Inflammatory macrophage treated with lipopolysaccharide for 1 hour (primary cell): ENCODE measurements at regions not wholly inside any gene's neighbourhood (a gene's known extent, or its start where the extent isn't known, plus 50 kb on each side); places are given as distances from the start of the nearest gene placed in this dataset.
A peak's percentile ranks its signal among the peaks of the same experiment; 100 is the strongest.
"Not testable (repeated sequence)": the region's sequence is repeated elsewhere in the genome, so short reads cannot be mapped to it uniquely, and the experiment has no call there.

Experiments
- DNase-seq, 2 donors: peaks; one replicate each; pipeline ENCODE4 v3.0.0-alpha.2; 2020 to 2022

- DNase-seq, result no peak
Measured at GRCh38 chr1:234897390-234897749, 231.3 kb downstream of the TOMM20 start.

DNA sequence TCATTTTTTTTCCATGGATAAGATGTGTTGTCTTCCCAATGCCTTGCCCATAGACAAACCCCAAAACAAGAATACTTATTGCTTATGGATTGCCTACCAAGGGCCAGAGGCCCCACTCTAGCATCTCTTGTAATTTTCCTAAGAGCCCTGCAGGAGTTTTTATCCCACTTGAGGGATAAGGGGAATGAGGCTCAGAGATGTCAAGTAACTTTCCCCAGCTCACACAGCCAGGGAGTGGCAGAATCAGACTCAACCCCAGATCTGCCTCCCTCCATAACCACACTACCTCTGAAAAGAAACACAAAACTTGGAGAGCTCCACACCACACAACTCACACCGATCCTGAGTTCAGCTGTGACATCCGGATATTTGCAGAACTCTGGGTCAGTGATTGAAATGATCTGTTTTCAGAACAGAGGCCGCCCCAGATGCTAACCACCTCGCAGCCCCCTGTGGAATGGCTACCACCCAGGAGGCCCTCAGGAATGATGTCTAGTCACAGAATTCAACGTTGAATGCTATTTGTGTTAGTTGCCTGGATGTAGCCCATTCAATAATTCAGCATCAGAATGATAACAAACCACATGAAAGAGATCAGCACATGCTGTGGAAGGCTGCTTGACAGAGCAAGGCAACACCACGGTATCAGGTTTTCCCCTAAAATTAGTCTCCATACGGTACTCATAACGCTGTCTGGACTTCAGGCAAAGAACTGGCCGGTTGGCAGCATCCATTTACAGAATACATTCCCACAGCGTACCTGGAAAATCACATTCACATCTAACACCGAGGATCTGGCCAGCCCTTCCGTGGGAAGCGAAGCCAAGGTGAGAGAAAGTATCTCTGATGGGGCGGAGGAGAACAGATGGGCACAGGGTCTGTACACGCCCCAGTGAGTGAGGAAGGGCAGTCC lies 231.9 kb downstream of the TOMM20 start:
- no peak for DNase-seq

- DNase-seq, result peak in 1 of 2 donors; percentile 36
Measured at GRCh38 chr1:234893725-234894630, 234.7 kb downstream of the TOMM20 start.

- DNase-seq, result no peak
Measured at GRCh38 chr1:234893359-234893724, 235.3 kb downstream of the TOMM20 start.

DNA sequence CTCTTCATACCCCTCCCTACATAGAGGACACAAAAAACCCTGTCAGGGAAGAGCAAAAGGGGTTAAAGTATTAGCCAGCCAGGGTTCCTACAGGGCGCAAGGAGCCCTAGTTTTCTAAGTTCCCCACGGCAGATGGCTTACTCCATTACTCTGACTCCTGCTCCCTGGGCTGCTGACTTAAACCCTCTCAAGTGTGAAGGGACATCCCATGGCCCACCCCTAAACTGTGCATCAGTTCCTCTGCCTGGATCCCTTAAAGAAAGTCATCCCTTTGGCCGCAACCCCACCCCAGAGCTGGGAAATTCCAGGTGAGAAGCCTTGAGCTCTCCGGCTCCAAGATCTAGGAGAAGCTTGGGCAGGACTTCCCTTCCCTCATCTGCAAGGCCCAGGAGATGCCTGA lies 236.0 kb downstream of the TOMM20 start:
- DNase-seq, result no peak

GRCh38 chr1:234891427-234891826 lies 237.2 kb downstream of the TOMM20 start:
- DNase-seq, result no peak

- DNase-seq, result no peak
Measured at GRCh38 chr1:234889643-234890042, 239.0 kb downstream of the TOMM20 start.

- not testable (repeated sequence) for DNase-seq
Measured at GRCh38 chr1:234888247-234888646, 240.4 kb downstream of the TOMM20 start.

DNA sequence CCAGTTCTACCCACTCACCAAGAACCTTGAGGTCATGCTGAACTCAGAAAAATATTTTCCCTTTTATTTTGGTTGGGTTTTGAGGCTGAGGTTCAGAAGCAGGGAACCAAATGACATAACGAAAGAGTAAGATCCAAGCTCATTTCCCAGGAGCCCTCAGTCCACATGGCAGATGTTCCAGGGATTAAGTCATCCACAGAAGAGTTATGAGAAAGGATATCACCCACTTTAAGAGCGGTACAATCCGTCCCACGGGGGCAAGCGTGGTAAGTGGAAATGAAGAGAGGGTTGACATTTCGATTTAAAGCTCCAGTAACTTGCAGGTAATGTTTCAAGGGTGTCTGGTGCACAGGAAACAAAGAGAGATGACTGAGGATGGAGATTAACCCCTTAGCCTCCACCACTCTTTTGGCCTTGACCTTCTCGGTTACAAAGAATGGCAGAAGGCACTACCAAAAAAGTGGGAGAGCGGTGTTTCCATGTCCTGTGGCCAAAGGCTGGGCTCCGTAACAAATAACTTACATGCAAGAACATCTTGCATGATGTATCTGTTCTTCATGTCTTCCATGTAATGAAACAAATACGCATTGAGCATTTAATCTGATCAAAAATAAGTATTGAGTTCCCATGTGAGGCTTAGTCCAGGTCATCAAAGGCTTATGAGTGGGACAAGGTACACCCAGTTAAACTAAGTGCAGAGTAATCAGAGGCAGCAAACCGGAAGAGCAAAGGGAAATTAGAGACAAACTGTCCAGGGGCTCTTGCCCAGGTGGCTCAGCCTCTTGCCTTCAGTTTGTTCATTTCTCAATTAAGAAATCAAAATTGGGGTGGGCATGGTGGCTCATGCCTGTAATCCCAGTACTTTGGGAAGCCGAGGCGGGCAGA lies 241.4 kb downstream of the TOMM20 start:
- DNase-seq, result no peak

DNA sequence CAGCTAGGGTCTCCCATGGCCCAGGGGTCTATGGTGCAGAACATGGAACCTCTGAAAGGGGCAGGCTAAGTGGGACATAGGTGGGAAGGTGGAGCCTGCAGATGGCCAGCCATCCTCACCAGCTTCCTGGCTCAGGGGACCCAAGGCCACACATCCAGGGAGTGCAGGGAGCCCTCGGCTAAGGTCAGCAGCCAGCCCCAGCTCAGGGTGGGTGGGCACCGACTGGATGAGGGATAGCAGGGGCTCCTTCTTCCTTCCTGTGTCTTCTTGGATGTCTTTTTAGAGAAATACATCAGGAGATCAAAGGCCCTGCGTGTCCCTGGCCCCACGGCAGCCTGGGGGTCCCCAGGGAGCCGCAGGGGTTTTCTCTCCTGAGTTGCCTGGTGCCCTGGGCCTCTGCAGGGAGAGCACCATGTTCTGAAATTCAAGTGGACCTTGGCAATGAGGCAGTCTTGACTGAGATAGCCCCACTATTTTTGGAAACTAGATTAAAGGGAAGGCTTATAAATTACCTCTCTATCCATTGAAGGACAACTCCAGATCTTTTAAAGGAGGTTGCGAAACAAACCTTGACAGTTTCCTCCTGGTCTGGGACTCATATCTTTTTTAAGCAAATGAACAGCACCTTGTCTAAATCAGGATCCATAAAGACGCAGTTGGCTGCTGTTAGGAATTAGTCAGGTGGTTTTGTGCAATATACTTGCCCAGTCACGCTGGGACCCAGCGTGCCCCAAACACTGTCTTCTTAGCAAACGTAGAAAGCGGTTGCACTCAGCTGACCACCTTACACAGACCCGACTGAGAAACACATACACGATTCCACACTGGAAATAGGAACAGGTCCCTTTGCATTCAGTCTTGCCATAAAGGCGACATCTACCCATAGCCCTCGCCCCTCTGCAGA lies 242.3 kb downstream of the TOMM20 start:
- DNase-seq, result peak in 1 of 2 donors; percentile 35

DNA sequence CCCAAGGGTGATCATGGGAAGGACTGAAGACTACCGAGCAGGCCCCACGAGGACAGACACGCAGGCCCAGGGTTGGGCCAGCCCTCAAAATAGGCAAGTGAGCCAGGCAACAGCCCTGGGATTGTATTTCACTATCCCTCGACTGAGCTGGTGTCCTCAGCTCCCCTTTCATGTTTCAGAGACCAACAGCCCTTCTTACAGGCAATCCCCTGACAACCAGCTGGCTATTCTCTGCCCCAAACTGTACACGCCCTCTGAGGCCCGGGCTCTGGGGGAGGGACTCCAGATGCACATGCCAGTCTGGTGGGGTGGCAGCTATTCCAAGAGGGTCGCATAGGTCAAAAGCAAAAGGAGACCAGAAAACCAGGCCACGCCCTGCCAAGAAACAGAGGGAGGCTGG lies 243.0 kb downstream of the TOMM20 start:
- no peak for DNase-seq

GRCh38 chr1:234884701-234885100 lies 243.9 kb downstream of the TOMM20 start:
- DNase-seq, result no peak

- no peak for DNase-seq
Measured at GRCh38 chr1:234884006-234884405, 244.6 kb downstream of the TOMM20 start.

GRCh38 chr1:234882898-234883297 lies 245.7 kb downstream of the TOMM20 start:
- no peak for DNase-seq

DNA sequence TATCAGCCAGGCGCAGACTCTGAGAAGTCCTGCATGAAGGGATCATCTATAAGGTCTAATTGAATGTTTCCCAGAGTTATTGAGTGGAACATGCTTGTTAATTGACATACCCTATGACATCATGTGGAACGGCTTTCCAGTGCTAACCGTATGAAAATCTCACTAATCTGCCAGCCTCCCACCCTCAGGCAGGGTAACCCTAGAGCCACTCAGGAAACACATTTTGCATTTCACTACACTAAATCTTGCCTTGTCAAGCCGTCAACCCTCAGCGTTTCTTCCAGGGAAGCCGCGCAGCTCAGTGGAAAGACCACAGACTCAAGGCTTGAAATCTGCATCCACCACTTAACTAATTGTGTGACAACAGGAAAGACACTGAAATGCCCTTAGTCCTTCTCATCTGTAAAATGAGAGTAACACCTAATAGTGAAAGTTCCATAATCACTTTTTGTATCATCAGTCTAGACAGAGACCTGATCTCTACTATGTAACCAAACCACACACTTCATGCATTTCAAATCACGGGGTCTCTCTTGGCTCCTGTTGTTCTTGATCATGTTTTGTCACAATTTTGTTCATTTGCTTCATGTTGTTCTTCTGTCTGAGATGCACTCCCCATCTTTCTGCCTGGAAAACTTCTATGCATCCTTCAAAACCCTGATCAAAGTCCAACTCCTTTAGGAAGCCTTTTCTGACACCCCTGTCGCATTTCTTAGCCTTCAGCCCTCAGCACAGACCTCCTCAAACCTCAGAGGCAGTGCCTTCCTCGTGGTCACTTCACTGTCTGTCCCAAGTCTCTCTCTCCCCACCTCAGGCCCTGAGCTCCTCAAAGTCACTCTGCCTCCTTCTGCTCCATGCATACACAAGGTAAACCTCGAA lies 246.5 kb downstream of the TOMM20 start:
- no peak for DNase-seq

DNA sequence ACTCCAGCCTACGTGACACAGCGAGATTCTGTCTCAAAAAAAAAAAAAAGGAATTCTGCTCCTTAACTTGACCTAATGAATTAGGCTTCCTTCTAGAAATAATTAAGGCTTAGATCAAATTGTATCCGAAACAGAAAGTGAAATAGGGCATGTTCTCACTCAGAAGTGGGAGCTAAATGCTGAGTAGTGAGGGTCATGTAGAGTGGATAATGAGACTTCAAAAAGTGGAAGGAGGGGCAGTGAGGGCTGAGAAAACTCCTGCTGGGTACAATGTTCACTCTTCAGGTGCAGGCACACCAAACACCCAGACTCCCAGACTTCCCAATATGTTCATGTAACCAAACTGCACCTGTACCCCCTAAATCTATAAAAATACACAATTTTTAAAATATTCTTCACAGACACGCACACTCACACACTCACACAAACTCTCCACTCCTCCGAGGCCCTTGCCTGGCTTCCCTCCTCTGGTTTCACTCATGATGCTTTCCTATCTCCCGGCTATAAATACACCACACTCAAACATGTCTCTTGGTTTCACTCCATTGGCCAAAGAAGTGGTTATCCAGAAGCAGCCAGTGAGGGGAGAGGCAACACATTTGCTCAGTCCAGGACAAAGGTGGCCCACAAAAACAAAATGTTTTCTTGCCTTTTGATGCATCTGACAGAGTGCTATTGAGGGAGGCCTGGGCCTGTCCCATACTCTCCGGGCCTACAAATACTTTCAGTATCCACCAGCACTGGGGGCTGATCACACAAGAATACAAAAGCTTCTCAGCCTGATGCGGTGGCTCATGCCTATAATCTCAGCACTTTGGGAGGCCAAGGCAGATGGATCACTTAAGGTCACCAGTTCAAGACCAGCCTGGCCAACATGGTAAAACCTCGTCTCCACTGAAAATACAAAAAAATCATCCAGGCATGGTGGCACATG lies 249.2 kb downstream of the TOMM20 start:
- DNase-seq, result no peak

- no peak for DNase-seq
Measured at GRCh38 chr1:234878288-234878687, 250.3 kb downstream of the TOMM20 start.

DNA sequence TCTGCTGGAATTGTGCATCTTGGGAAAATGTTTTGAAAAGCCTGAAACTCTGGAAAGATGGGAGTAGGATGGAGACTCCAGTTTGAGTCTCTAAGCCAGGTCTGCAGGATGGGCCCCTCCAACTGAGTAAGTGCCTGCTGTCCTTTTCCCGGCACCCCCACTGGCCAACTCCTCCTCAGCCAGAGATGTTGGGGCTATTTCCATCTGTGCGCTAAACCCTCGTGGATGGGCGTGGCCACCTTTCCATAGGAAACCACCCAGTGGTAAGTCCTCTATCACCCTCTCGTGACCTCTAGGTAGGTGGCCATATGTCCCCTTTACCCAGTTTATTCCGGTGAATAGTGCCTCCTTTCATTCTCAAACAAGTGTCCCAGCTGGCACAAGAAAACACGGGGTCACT lies 250.9 kb downstream of the TOMM20 start:
- DNase-seq, result no peak
